ENCODE measurements at regions not wholly inside any gene's neighbourhood (a gene's known extent, or its start where the extent isn't known, plus 50 kb on each side); places are given as distances from the start of the nearest gene placed in this dataset.
"Not testable (repeated sequence)": the region's sequence is repeated elsewhere in the genome, so short reads cannot be mapped to it uniquely, and the experiment has no call there.

DNA sequence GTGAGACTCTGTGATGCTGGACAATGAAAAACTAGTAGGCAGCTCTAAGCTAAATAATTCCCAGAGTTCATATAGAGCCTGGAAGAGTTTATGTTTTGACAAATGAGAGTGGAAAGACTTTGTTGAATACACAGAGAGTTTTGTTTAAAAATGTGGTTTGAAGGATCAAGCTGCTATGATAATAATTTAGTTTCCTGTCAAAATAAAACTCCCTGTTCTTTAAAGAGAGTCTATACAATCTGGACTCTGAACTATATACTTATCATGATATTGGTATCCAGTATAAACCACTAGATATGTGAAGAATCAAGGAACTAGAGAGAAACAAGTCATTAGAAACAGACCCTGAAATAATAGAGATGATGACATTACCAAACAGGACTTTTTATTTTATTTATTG, 158.6 kb downstream of the C4orf33 start:
- H3K9ac ChIP-seq (ENCODE audit: low read depth, low read length): no peak overlapping the region
- no peaks in the 10 kb centered on the region for H3K27me3 ChIP-seq (ENCODE audit: control insufficient read depth, insufficient read depth, low read length)
- H3K9me3 ChIP-seq (replicated peaks; ENCODE audit: low read length): no peaks in the 10 kb centered on the region
- H3K4me1 ChIP-seq (ENCODE audit: control insufficient read depth, insufficient read depth, low read length): no peaks in the 10 kb centered on the region
- no peak overlapping the region for H3K4me2 ChIP-seq (ENCODE audit: low read length)
- no peaks in the 10 kb centered on the region for H3K36me3 ChIP-seq (ENCODE audit: insufficient read depth, low read length)
- H3K4me3 ChIP-seq (ENCODE audit: low read length): no peak overlapping the region

DNA sequence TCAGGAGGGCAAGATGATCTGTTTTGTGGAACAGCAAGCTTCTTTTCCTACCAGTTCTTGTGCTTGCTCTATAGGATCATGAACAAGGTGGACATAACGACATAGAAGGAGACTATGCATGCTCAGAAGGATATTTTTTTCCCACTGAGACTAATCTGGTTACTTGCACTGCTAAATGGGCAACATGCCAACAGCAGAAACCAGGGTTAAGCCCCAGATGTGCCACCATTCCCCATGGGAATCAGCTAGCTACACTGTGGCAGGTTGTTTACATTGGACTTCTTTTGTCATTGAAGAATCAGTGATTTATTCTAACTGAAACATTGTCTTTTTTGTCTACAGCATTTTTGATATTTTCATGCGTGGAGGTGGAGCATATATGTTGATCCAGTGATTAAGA, 165.6 kb downstream of the C4orf33 start:
- Histone ChIP-seq H3K9me3 (replicated peaks; ENCODE audit: low read length) (no peaks in the 10 kb centered on the region), H3K27me3 (ENCODE audit: control insufficient read depth, insufficient read depth, low read length) (peaks cover 4% of the 10 kb centered on the region), H3K4me2 (ENCODE audit: low read length) (no peak overlapping the region), H3K4me1 (ENCODE audit: control insufficient read depth, insufficient read depth, low read length) (no peaks in the 10 kb centered on the region), H3K36me3 (ENCODE audit: insufficient read depth, low read length) (no peaks in the 10 kb centered on the region), H3K4me3 (ENCODE audit: low read length) (no peak overlapping the region), H3K9ac (ENCODE audit: low read depth, low read length) (no peak overlapping the region)

DNA sequence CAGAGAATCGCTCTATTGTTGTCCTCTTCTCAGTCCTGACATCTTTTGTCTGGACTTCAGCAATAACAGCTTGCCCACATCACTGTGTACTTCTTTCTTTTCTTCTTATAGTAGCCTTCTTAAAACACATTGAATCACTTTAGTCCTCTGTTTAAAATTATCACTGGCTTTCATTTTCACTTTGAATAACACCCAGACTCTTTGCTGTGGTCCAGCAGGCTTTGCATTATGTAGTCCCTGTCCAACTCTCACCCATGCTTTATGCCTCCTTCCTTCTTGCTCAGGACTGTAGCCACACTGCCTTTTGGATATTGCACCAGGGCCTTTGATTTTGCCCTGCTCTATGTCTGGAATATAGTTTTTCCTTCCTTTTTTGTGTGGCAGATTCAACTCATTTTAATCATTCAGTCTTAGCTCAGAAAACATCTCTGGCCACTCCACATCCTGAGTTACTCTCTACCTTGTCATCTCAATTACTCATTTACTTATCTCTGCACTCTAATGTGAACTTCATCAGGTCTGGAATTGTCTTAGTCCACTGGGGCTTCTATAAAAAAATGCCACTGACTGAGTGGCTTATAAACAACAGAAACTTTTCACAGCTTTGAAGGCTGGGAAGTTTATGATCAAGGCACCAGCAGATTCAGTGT, 168.2 kb downstream of the C4orf33 start:
- Histone ChIP-seq H3K9ac (ENCODE audit: low read depth, low read length) (no peak overlapping the region), H3K36me3 (ENCODE audit: insufficient read depth, low read length) (no peaks in the 10 kb centered on the region), H3K4me3 (ENCODE audit: low read length) (no peak overlapping the region), H3K4me2 (ENCODE audit: low read length) (no peak overlapping the region), H3K9me3 (replicated peaks; ENCODE audit: low read length) (no peaks in the 10 kb centered on the region), H3K4me1 (ENCODE audit: control insufficient read depth, insufficient read depth, low read length) (no peaks in the 10 kb centered on the region), H3K27me3 (ENCODE audit: control insufficient read depth, insufficient read depth, low read length) (peaks cover 4% of the 10 kb centered on the region)

DNA sequence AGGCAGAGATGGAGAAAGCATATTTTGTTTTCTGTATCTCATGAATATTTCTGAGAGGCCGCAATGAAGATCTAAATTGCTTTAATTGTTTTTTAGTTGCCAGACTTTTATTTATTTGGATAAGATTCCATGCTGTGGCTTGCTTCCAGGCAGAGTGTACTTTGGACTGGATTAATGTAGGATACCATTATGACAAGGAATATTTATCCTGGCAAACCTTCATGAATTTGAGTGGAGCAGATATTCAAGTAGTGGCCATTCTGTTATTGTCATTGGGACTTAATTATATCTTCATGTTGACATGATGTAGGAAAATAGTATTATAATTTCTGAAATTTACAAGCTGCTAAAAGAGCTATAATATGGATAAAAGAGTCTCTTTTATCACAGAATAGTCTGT, 182.9 kb downstream of the C4orf33 start:
- H3K4me3 ChIP-seq (ENCODE audit: low read length): no peak overlapping the region
- H3K4me2 ChIP-seq (ENCODE audit: low read length): no peak overlapping the region
- H3K27me3 ChIP-seq (ENCODE audit: control insufficient read depth, insufficient read depth, low read length): no peaks in the 10 kb centered on the region
- H3K36me3 ChIP-seq (ENCODE audit: insufficient read depth, low read length): no peaks in the 10 kb centered on the region
- no peaks in the 10 kb centered on the region for H3K4me1 ChIP-seq (ENCODE audit: control insufficient read depth, insufficient read depth, low read length)
- H3K9me3 ChIP-seq (replicated peaks; ENCODE audit: low read length): no peaks in the 10 kb centered on the region
- H3K9ac ChIP-seq (ENCODE audit: low read depth, low read length): no peak overlapping the region

DNA sequence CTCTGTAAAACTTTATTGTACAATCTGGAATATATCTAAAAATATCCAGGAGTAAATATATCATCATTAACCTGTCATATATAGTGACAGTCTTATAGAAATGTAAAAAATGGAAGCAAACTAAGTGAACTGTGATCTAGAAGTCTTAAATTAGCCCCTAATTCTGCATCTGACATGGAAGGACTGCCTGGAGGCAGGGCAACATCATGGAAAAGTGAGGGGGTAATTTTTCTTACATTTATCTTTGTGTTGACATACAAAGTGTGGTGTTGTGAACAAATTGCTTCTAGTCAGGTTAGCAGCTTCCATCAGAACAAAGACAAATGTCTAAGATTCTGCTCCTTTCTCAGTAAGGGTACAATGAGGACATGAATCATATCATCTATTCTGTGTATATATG, 186.3 kb downstream of the C4orf33 start:
- Histone ChIP-seq H3K4me1 (ENCODE audit: control insufficient read depth, insufficient read depth, low read length) (no peaks in the 10 kb centered on the region), H3K4me3 (ENCODE audit: low read length) (no peak overlapping the region), H3K36me3 (ENCODE audit: insufficient read depth, low read length) (no peaks in the 10 kb centered on the region), H3K27me3 (ENCODE audit: control insufficient read depth, insufficient read depth, low read length) (no peaks in the 10 kb centered on the region), H3K4me2 (ENCODE audit: low read length) (no peak overlapping the region), H3K9me3 (replicated peaks; ENCODE audit: low read length) (no peaks in the 10 kb centered on the region), H3K9ac (ENCODE audit: low read depth, low read length) (no peak overlapping the region)

DNA sequence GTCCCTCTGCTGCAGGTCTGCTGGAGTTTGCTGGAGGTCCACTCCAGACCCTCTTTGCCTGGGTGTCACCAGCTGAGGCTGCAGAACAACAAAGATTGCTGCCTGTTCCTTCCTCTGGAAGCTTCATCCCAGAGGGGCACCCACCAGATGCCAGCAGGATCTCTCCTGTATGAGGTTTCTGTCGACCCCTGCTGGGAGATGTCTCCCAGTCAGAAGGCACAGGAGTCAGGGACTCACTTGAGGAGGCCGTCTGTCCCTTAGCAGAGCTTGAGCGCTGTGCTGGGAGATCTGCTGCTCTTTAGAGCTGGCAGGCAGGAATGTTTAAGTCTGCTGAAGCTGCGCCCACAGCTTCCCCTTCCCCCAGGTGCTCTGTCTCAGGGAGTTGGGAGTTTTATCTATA, 196.2 kb downstream of the C4orf33 start:
- not testable (repeated sequence) for H3K4me3 ChIP-seq (ENCODE audit: low read length); H3K27me3 ChIP-seq (ENCODE audit: control insufficient read depth, insufficient read depth, low read length); H3K4me2 ChIP-seq (ENCODE audit: low read length); H3K36me3 ChIP-seq (ENCODE audit: insufficient read depth, low read length); H3K9me3 ChIP-seq (replicated peaks; ENCODE audit: low read length); H3K9ac ChIP-seq (ENCODE audit: low read depth, low read length); H3K4me1 ChIP-seq (ENCODE audit: control insufficient read depth, insufficient read depth, low read length)

DNA sequence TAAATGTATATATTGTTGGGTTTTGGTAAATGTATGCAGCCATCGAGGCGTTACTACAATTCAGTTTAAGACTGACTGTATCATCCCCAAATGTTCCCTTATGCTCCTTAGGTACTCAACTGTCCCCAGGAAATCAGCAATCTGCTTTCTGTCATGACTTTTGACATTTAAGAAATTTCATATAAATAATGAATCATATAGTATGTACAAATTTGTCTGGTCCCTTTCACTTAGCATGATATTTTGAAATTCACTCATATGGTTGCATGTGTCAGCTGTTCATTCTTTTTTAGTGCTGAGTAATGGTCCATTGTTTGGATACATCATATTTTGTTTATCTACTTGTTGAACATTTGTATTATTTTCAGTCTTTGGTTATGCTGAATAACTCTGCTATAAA, 218.8 kb downstream of the C4orf33 start:
- Histone ChIP-seq H3K9me3 (replicated peaks; ENCODE audit: low read length) (no peaks in the 10 kb centered on the region), H3K9ac (ENCODE audit: low read depth, low read length) (no peak overlapping the region), H3K36me3 (ENCODE audit: insufficient read depth, low read length) (no peaks in the 10 kb centered on the region), H3K4me1 (ENCODE audit: control insufficient read depth, insufficient read depth, low read length) (no peaks in the 10 kb centered on the region), H3K27me3 (ENCODE audit: control insufficient read depth, insufficient read depth, low read length) (no peaks in the 10 kb centered on the region), H3K4me3 (ENCODE audit: low read length) (no peak overlapping the region), H3K4me2 (ENCODE audit: low read length) (no peak overlapping the region)

DNA sequence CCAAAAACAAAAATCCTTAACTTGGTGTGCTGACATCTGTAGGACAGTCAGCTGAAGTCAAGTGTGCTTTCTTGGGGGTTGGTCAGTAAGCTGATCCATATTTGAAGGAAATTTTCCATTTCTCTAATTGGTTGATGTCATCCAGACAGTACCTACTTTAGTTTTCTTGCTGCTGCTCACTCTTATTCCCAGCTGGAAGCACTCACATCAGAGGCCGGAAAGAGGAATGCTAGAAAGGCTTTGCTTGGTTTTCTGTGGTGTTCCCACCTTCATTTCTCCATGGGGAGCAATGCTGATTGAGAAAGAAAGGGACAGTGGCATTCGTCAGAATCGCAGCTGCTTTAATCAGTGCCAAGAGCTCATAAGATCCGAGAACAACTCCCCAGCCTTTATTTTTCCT, 227.0 kb downstream of the C4orf33 start:
- Histone ChIP-seq H3K9ac (ENCODE audit: low read depth, low read length) (no peak overlapping the region), H3K4me2 (ENCODE audit: low read length) (no peak overlapping the region), H3K4me3 (ENCODE audit: low read length) (no peak overlapping the region), H3K9me3 (replicated peaks; ENCODE audit: low read length) (no peaks in the 10 kb centered on the region), H3K36me3 (ENCODE audit: insufficient read depth, low read length) (no peaks in the 10 kb centered on the region), H3K4me1 (ENCODE audit: control insufficient read depth, insufficient read depth, low read length) (no peaks in the 10 kb centered on the region), H3K27me3 (ENCODE audit: control insufficient read depth, insufficient read depth, low read length) (peaks cover 7% of the 10 kb centered on the region)

DNA sequence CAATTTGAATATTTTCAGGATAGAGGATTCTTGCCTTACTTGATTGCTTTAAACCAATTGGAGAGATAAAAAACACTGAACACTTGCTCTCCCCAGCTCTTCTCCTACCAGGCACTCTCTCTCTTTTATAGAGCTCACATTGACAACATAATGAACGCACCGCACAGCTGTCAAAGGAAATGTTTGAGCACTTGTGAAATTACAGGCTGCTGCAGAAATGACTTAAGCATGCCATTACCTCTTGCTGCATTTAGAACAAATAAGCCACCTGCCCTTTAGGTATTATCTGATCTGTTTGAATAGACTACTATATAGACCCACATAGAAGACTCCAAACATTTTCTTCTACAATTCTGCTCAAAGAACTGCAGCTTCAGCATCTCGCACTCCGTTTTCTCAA, 227.7 kb downstream of the C4orf33 start:
- H3K9me3 ChIP-seq (replicated peaks; ENCODE audit: low read length): no peaks in the 10 kb centered on the region
- no peaks in the 10 kb centered on the region for H3K4me1 ChIP-seq (ENCODE audit: control insufficient read depth, insufficient read depth, low read length)
- H3K27me3 ChIP-seq (ENCODE audit: control insufficient read depth, insufficient read depth, low read length): peaks cover 7% of the 10 kb centered on the region
- no peak overlapping the region for H3K9ac ChIP-seq (ENCODE audit: low read depth, low read length)
- H3K36me3 ChIP-seq (ENCODE audit: insufficient read depth, low read length): no peaks in the 10 kb centered on the region
- H3K4me3 ChIP-seq (ENCODE audit: low read length): no peak overlapping the region
- H3K4me2 ChIP-seq (ENCODE audit: low read length): no peak overlapping the region

DNA sequence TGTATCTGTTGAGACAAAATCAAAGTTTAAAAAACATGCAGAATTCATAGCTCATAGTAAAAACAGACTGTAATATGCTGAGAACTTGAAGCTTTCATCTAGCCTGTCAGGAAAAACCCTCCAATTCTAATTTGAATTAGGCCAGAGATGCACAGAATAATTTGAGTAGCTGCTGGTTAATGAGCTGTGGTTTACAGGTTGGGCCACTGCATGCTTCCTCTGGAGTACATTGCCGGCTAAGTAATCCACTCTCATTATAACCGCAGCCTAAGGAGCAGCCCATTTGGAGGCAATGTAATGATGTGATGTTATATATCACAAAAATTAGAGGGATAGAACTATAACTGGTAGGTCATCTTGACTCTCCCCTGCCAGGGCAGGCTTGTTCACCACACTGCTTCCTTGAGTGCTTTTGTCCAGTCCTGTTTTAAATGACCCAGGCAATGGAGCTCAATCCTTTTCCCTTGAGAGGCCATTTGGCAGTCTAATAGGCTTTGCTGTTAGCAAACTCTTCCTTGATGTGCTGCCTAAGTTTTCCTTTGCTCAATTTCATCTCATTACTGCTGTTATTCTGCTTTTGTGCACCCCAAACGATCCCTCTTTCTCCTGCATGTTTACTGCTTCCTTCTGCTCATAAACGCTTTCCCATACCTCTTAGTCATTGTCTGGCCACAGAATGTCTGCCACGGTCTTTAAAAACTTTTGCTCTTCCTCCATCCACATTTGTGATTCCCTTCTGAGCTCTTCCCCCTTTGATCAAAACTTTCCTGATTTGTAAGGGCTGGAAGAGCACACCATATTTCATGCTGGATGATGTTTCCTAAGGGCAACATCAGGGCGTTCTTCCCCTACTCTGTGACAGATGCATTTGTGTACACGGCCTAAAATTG, 230.9 kb downstream of the C4orf33 start:
- H3K9ac ChIP-seq (ENCODE audit: low read depth, low read length): no peak overlapping the region
- H3K4me1 ChIP-seq (ENCODE audit: control insufficient read depth, insufficient read depth, low read length): no peaks in the 10 kb centered on the region
- H3K4me2 ChIP-seq (ENCODE audit: low read length): no peak overlapping the region

DNA sequence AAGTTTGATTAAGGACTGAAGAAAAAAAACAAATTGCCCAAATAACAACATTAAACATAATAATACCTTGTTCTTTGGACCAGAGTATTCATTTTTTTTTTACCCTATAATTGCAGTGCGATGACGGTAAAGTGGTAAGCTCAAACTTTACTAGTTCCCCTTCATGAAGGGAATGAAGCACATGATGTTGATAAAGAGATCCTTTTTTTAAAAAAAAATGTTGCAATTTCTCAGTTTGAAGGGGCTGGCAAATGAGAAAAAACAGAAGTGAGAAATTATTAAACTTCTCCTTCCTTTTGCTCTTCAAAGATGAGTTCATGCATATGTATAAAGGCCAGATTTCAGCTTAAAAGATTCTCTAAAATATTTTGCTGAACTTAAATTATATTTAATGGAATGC, 231.7 kb downstream of the C4orf33 start:
- Histone ChIP-seq H3K36me3 (ENCODE audit: insufficient read depth, low read length) (no peaks in the 10 kb centered on the region), H3K4me1 (ENCODE audit: control insufficient read depth, insufficient read depth, low read length) (no peaks in the 10 kb centered on the region), H3K9me3 (replicated peaks; ENCODE audit: low read length) (no peaks in the 10 kb centered on the region), H3K9ac (ENCODE audit: low read depth, low read length) (no peak overlapping the region), H3K4me3 (ENCODE audit: low read length) (no peak overlapping the region), H3K4me2 (ENCODE audit: low read length) (no peak overlapping the region), H3K27me3 (ENCODE audit: control insufficient read depth, insufficient read depth, low read length) (peaks cover 7% of the 10 kb centered on the region)

More for the DNA sequence above, 230.9 kb downstream of the C4orf33 start:
- Histone ChIP-seq H3K27me3 (ENCODE audit: control insufficient read depth, insufficient read depth, low read length) (peaks cover 7% of the 10 kb centered on the region), H3K4me3 (ENCODE audit: low read length) (no peak overlapping the region), H3K36me3 (ENCODE audit: insufficient read depth, low read length) (no peaks in the 10 kb centered on the region), H3K9me3 (replicated peaks; ENCODE audit: low read length) (no peaks in the 10 kb centered on the region)

DNA sequence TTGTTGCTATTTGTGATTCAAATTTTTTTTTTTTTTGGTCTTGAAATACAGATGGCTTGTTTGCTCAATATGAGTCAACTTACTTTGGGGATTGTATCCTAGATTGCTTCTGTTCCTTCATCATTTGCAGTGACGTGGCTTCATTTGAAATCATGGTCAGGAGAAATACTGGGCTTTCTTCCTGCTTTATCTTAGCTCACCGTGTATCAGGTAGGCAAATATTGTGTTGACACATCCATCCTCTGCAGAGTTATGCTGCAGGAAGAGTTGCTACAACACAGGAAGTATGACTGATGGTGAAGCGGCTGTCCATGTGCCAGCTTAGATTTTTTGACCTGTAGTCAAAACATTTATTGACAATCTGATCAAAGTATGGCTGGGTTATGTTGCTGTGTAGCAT, 232.2 kb downstream of the C4orf33 start:
- Histone ChIP-seq H3K27me3 (ENCODE audit: control insufficient read depth, insufficient read depth, low read length) (peaks cover 7% of the 10 kb centered on the region), H3K4me1 (ENCODE audit: control insufficient read depth, insufficient read depth, low read length) (no peaks in the 10 kb centered on the region), H3K4me3 (ENCODE audit: low read length) (no peak overlapping the region), H3K36me3 (ENCODE audit: insufficient read depth, low read length) (no peaks in the 10 kb centered on the region), H3K4me2 (ENCODE audit: low read length) (no peak overlapping the region), H3K9ac (ENCODE audit: low read depth, low read length) (no peak overlapping the region), H3K9me3 (replicated peaks; ENCODE audit: low read length) (no peaks in the 10 kb centered on the region)
